HEK293 (cell line): ENCODE measurements at regions not wholly inside any gene's neighbourhood (a gene's known extent, or its start where the extent isn't known, plus 50 kb on each side); places are given as distances from the start of the nearest gene placed in this dataset.

ENCODE experiments used
- INSM2 ChIP-seq: fragments of 450-650 bp; formaldehyde crosslinking; IDR thresholded peaks from 2 replicates; pipeline ENCODE4 v1.5.1; 2016; ENCODE audit warnings: missing biosample characterization, missing genetic modification characterization
- ZNF510 ChIP-seq: fragments of 450-650 bp; formaldehyde crosslinking; IDR thresholded peaks from 2 replicates; pipeline ENCODE4 v1.5.1; 2018; ENCODE audit warnings: mild to moderate bottlenecking, missing genetic modification characterization, missing biosample characterization; ENCODE audit not compliant: insufficient replicate concordance

- TF ChIP-seq ZNF510 (tag by site-specific recombination) (no peak), INSM2 (tag by site-specific recombination) (no peak)
Observed at GRCh38 chr2:228841877-228842276, 429.2 kb downstream of the PID1 start.
